ENCODE measurements at regions not wholly inside any gene's neighbourhood (a gene's known extent, or its start where the extent isn't known, plus 50 kb on each side); places are given as distances from the start of the nearest gene placed in this dataset.

- Histone ChIP-seq H3K27ac (ENCODE audit: low read length) (no peak overlapping the region), H3K9ac (ENCODE audit: low read length) (no peak overlapping the region), H3K36me3 (ENCODE audit: insufficient read depth, low read length) (no peaks in the 10 kb centered on the region), H4K20me1 (ENCODE audit: insufficient read depth, low read depth, low read length) (no peaks in the 10 kb centered on the region), H2AFZ (ENCODE audit: low read length) (no peak overlapping the region), H3K79me2 (ENCODE audit: low read length) (no peaks in the 10 kb centered on the region), H3K4me2 (ENCODE audit: low read depth, low read length, poor library complexity, severe bottlenecking) (no peak overlapping the region), H3K4me3 (ENCODE audit: low read length) (no peak overlapping the region), H3K27me3 (ENCODE audit: low read length) (no peaks in the 10 kb centered on the region), H3K4me1 (ENCODE audit: low read length) (no peaks in the 10 kb centered on the region), H3K9me2 (replicated peaks; ENCODE audit: insufficient read depth, low read length) (no peaks in the 10 kb centered on the region), H3K9me3 (ENCODE audit: low read length) (peaks cover 4% of the 10 kb centered on the region; the same call in 1 of the 2 replicates)
- no peak for DNase-seq
Observed at GRCh38 chr4:125501090-125501489, 186.3 kb downstream of the FAT4 start.

- H3K27me3 ChIP-seq (ENCODE audit: low read length): no peaks in the 10 kb centered on the region
- H3K9ac ChIP-seq (ENCODE audit: low read length): no peak overlapping the region
- no peak overlapping the region for H2AFZ ChIP-seq (ENCODE audit: low read length)
- peaks cover 4% of the 10 kb centered on the region; the same call in 1 of the 2 replicates for H3K9me3 ChIP-seq (ENCODE audit: low read length)
- H3K4me1 ChIP-seq (ENCODE audit: low read length): no peaks in the 10 kb centered on the region
- H3K4me2 ChIP-seq (ENCODE audit: low read depth, low read length, poor library complexity, severe bottlenecking): no peak overlapping the region
- DNase-seq: no peak
- H3K4me3 ChIP-seq (ENCODE audit: low read length): no peak overlapping the region
- no peaks in the 10 kb centered on the region for H3K79me2 ChIP-seq (ENCODE audit: low read length)
- no peaks in the 10 kb centered on the region for H3K9me2 ChIP-seq (replicated peaks; ENCODE audit: insufficient read depth, low read length)
- H3K36me3 ChIP-seq (ENCODE audit: insufficient read depth, low read length): no peaks in the 10 kb centered on the region
- no peak overlapping the region for H3K27ac ChIP-seq (ENCODE audit: low read length)
- no peaks in the 10 kb centered on the region for H4K20me1 ChIP-seq (ENCODE audit: insufficient read depth, low read depth, low read length)
Observed at GRCh38 chr4:125501568-125501967, 186.8 kb downstream of the FAT4 start.

GRCh38 chr4:125505621-125506020 lies 190.9 kb downstream of the FAT4 start:
- H3K9me3 ChIP-seq (ENCODE audit: low read length): peaks cover 5% of the 10 kb centered on the region; the same call in 1 of the 2 replicates
- no peaks in the 10 kb centered on the region for H3K4me1 ChIP-seq (ENCODE audit: low read length)
- H3K79me2 ChIP-seq (ENCODE audit: low read length): no peaks in the 10 kb centered on the region
- no peak overlapping the region for H3K4me2 ChIP-seq (ENCODE audit: low read depth, low read length, poor library complexity, severe bottlenecking)
- no peak overlapping the region for H3K27ac ChIP-seq (ENCODE audit: low read length)
- no peaks in the 10 kb centered on the region for H3K36me3 ChIP-seq (ENCODE audit: insufficient read depth, low read length)
- no peaks in the 10 kb centered on the region for H4K20me1 ChIP-seq (ENCODE audit: insufficient read depth, low read depth, low read length)
- DNase-seq: no peak
- H3K9ac ChIP-seq (ENCODE audit: low read length): no peak overlapping the region
- no peak overlapping the region for H2AFZ ChIP-seq (ENCODE audit: low read length)
- no peak overlapping the region for H3K4me3 ChIP-seq (ENCODE audit: low read length)
- no peaks in the 10 kb centered on the region for H3K27me3 ChIP-seq (ENCODE audit: low read length)
- H3K9me2 ChIP-seq (replicated peaks; ENCODE audit: insufficient read depth, low read length): no peaks in the 10 kb centered on the region

GRCh38 chr4:125507141-125507540 lies 192.4 kb downstream of the FAT4 start:
- no peaks in the 10 kb centered on the region for H3K4me1 ChIP-seq (ENCODE audit: low read length)
- H3K9me2 ChIP-seq (replicated peaks; ENCODE audit: insufficient read depth, low read length): no peaks in the 10 kb centered on the region
- H3K79me2 ChIP-seq (ENCODE audit: low read length): no peaks in the 10 kb centered on the region
- no peaks in the 10 kb centered on the region for H3K36me3 ChIP-seq (ENCODE audit: insufficient read depth, low read length)
- H3K4me3 ChIP-seq (ENCODE audit: low read length): no peak overlapping the region
- no peak for DNase-seq
- no peak overlapping the region for H3K27ac ChIP-seq (ENCODE audit: low read length)
- H4K20me1 ChIP-seq (ENCODE audit: insufficient read depth, low read depth, low read length): no peaks in the 10 kb centered on the region
- H2AFZ ChIP-seq (ENCODE audit: low read length): no peak overlapping the region
- H3K9me3 ChIP-seq (ENCODE audit: low read length): peaks cover 5% of the 10 kb centered on the region; the same call in 1 of the 2 replicates
- no peak overlapping the region for H3K9ac ChIP-seq (ENCODE audit: low read length)
- no peaks in the 10 kb centered on the region for H3K27me3 ChIP-seq (ENCODE audit: low read length)
- H3K4me2 ChIP-seq (ENCODE audit: low read depth, low read length, poor library complexity, severe bottlenecking): no peak overlapping the region

- Histone ChIP-seq H3K4me3 (ENCODE audit: low read length) (no peak overlapping the region), H3K36me3 (ENCODE audit: insufficient read depth, low read length) (no peaks in the 10 kb centered on the region), H3K4me2 (ENCODE audit: low read depth, low read length, poor library complexity, severe bottlenecking) (no peak overlapping the region), H3K9ac (ENCODE audit: low read length) (no peak overlapping the region), H4K20me1 (ENCODE audit: insufficient read depth, low read depth, low read length) (no peaks in the 10 kb centered on the region), H3K79me2 (ENCODE audit: low read length) (no peaks in the 10 kb centered on the region), H3K9me3 (ENCODE audit: low read length) (peaks cover 15% of the 10 kb centered on the region), H3K27me3 (ENCODE audit: low read length) (no peaks in the 10 kb centered on the region), H3K27ac (ENCODE audit: low read length) (no peak overlapping the region), H3K4me1 (ENCODE audit: low read length) (no peaks in the 10 kb centered on the region), H2AFZ (ENCODE audit: low read length) (no peak overlapping the region), H3K9me2 (replicated peaks; ENCODE audit: insufficient read depth, low read length) (no peaks in the 10 kb centered on the region)
- no peak for DNase-seq
Observed at GRCh38 chr4:125511715-125512114, 197.0 kb downstream of the FAT4 start.

DNA sequence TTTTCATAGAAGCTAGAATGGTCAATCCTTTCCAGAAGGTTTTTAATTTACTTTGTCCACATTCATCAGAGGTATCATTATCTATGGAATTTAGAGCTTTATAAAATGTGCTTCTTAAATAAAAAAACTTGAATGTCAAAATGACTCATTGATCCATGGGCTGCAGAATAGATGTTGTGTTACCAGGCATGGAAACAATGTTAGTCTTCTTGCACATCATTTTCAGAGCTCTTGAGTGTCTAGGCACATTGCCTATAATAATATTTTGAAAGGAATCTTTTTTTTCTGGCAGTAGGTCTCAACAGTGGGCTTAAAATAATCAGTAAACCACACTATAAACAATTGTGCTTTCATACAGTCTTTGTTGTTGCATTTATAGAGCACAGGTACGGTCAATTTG lies 200.3 kb downstream of the FAT4 start:
- no peak overlapping the region for H3K4me2 ChIP-seq (ENCODE audit: low read depth, low read length, poor library complexity, severe bottlenecking)
- H3K27ac ChIP-seq (ENCODE audit: low read length): no peak overlapping the region
- no peak overlapping the region for H3K9ac ChIP-seq (ENCODE audit: low read length)
- no peaks in the 10 kb centered on the region for H3K27me3 ChIP-seq (ENCODE audit: low read length)
- no peaks in the 10 kb centered on the region for H3K36me3 ChIP-seq (ENCODE audit: insufficient read depth, low read length)
- no peaks in the 10 kb centered on the region for H3K79me2 ChIP-seq (ENCODE audit: low read length)
- DNase-seq: no peak
- peaks cover 10% of the 10 kb centered on the region; the same call in 1 of the 2 replicates for H3K9me3 ChIP-seq (ENCODE audit: low read length)
- H4K20me1 ChIP-seq (ENCODE audit: insufficient read depth, low read depth, low read length): no peaks in the 10 kb centered on the region
- no peaks in the 10 kb centered on the region for H3K9me2 ChIP-seq (replicated peaks; ENCODE audit: insufficient read depth, low read length)
- no peak overlapping the region for H3K4me3 ChIP-seq (ENCODE audit: low read length)
- H3K4me1 ChIP-seq (ENCODE audit: low read length): no peaks in the 10 kb centered on the region
- no peak overlapping the region for H2AFZ ChIP-seq (ENCODE audit: low read length)

- Histone ChIP-seq H3K27me3 (ENCODE audit: low read length) (no peaks in the 10 kb centered on the region), H3K9me3 (ENCODE audit: low read length) (peaks cover 18% of the 10 kb centered on the region), H3K4me3 (ENCODE audit: low read length) (no peak overlapping the region), H3K9me2 (replicated peaks; ENCODE audit: insufficient read depth, low read length) (no peaks in the 10 kb centered on the region), H3K4me2 (ENCODE audit: low read depth, low read length, poor library complexity, severe bottlenecking) (no peak overlapping the region), H3K4me1 (ENCODE audit: low read length) (no peaks in the 10 kb centered on the region), H4K20me1 (ENCODE audit: insufficient read depth, low read depth, low read length) (no peaks in the 10 kb centered on the region), H3K79me2 (ENCODE audit: low read length) (no peaks in the 10 kb centered on the region), H3K36me3 (ENCODE audit: insufficient read depth, low read length) (no peaks in the 10 kb centered on the region), H3K9ac (ENCODE audit: low read length) (no peak overlapping the region), H2AFZ (ENCODE audit: low read length) (no peak overlapping the region), H3K27ac (ENCODE audit: low read length) (no peak overlapping the region)
- DNase-seq: no peak
Observed at GRCh38 chr4:125517831-125518230, 203.1 kb downstream of the FAT4 start.

- H3K9ac ChIP-seq (ENCODE audit: low read length): no peak overlapping the region
- H3K9me3 ChIP-seq (ENCODE audit: low read length): peaks cover 18% of the 10 kb centered on the region
- no peak for DNase-seq
- H3K36me3 ChIP-seq (ENCODE audit: insufficient read depth, low read length): no peaks in the 10 kb centered on the region
- H3K4me2 ChIP-seq (ENCODE audit: low read depth, low read length, poor library complexity, severe bottlenecking): no peak overlapping the region
- no peak overlapping the region for H3K4me3 ChIP-seq (ENCODE audit: low read length)
- H3K27ac ChIP-seq (ENCODE audit: low read length): no peak overlapping the region
- H3K79me2 ChIP-seq (ENCODE audit: low read length): no peaks in the 10 kb centered on the region
- no peak overlapping the region for H2AFZ ChIP-seq (ENCODE audit: low read length)
- H3K27me3 ChIP-seq (ENCODE audit: low read length): no peaks in the 10 kb centered on the region
- H3K4me1 ChIP-seq (ENCODE audit: low read length): no peaks in the 10 kb centered on the region
- no peaks in the 10 kb centered on the region for H4K20me1 ChIP-seq (ENCODE audit: insufficient read depth, low read depth, low read length)
- no peaks in the 10 kb centered on the region for H3K9me2 ChIP-seq (replicated peaks; ENCODE audit: insufficient read depth, low read length)
Observed at GRCh38 chr4:125518281-125518680, 203.5 kb downstream of the FAT4 start.

Data from Karpas-422 (cell line).